A549 (cell line): ENCODE measurements at regions not wholly inside any gene's neighbourhood (a gene's known extent, or its start where the extent isn't known, plus 50 kb on each side); places are given as distances from the start of the nearest gene placed in this dataset.
"Not testable (repeated sequence)": the region's sequence is repeated elsewhere in the genome, so short reads cannot be mapped to it uniquely, and the experiment has no call there.

Experiments
- ATAC-seq, 2 experiments: fragments of 200-7000 bp in 1 of 2; fragments of >200 bp in 1 of 2; cut with Nextera tagmentation in 1 of 2; cut with Tn5 transposase in 1 of 2; 3 replicates each; pipeline versions ENCODE4 v1.8.0 to v1.9.1; 2018 to 2020; ENCODE audit warnings: mild to moderate bottlenecking in 1 of 2, moderate library complexity in 1 of 2
- CTCF ChIA-PET: fragments of 300-600 bp; sonication (Branson Sonifier 250); formaldehyde crosslinking; extraction: SDS; loops from one replicate; lab custom pipeline; 2021; ENCODE audit warnings: antibody characterized with exemption, inconsistent platforms; lab: Yijun Ruan, JAX
- POLR2A ChIA-PET: fragments of 350-600 bp; formaldehyde crosslinking; extraction: SDS; loops from one replicate; lab custom pipeline; 2021; ENCODE audit warnings: antibody characterized with exemption, inconsistent platforms; lab: Yijun Ruan, JAX
- DNase-seq, 2 experiments: peaks; one replicate each; pipeline versions ENCODE4 v3.0.0 to v3.0.0-alpha.2; 2011 to 2016; ENCODE audit warnings: low read depth in 1 of 2, low spot score in 1 of 2
- FAIRE-seq: peaks from 2 replicates; lab custom pipeline; 2011; peaks lifted over from hg19 to GRCh38; lab: Jason Lieb, UNC
- H3K27ac ChIP-seq, 2 experiments: fragments of >200 bp; sonication (Bioruptor Twin); formaldehyde crosslinking; 3 replicates each; pipeline ENCODE4 v1.5.1; 2016 to 2017
- H3K4me1 ChIP-seq: fragments of >200 bp; sonication (Bioruptor Twin); formaldehyde crosslinking; 3 replicates; pipeline ENCODE4 v1.6.1; 2016
- H3K4me2 ChIP-seq: fragments of >200 bp; sonication (Bioruptor Twin); formaldehyde crosslinking; 3 replicates; pipeline ENCODE4 v1.6.1; 2016
- H3K4me3 ChIP-seq: fragments of >200 bp; sonication (Bioruptor Twin); formaldehyde crosslinking; 3 replicates; pipeline ENCODE4 v1.5.1; 2016
- H3K9me3 ChIP-seq: fragments of >200 bp; sonication (Bioruptor Twin); formaldehyde crosslinking; 3 replicates; pipeline ENCODE4 v1.6.1; 2016
- ATOH8 ChIP-seq: fragments of 250-450 bp; sonication (Bioruptor Pico); IDR thresholded peaks from 2 replicates; pipeline ENCODE4 v1.5.0; 2020; ENCODE audit warnings: low read depth, mild to moderate bottlenecking, moderate library complexity
- E2F6 ChIP-seq: IDR thresholded peaks from 2 replicates; pipeline ENCODE4 v1.6.1; 2012; ENCODE audit warnings: low read depth, borderline replicate concordance
- EHF ChIP-seq: fragments of 250-450 bp; sonication (Bioruptor Pico); IDR thresholded peaks from 2 replicates; pipeline ENCODE4 v1.5.0; 2020; ENCODE audit warnings: mild to moderate bottlenecking
- EHMT2 ChIP-seq: fragments of 200-600 bp; sonication (generic); IDR thresholded peaks from 2 replicates; pipeline ENCODE4 v1.6.1; 2016; ENCODE audit warnings: antibody characterized with exemption, low read depth, mild to moderate bottlenecking, moderate library complexity
- ELK1 ChIP-seq: fragments of 150-350 bp; IDR thresholded peaks from 2 replicates; pipeline ENCODE4 v1.6.1; 2014; ENCODE audit warnings: low read depth, mild to moderate bottlenecking, low read length
- FOSL2 ChIP-seq, 2 experiments: fragments of 450-650 bp in 1 of 2; fragments of >200 bp in 1 of 2; sonication (Bioruptor Twin) in 1 of 2; formaldehyde crosslinking; IDR thresholded peaks; 2 replicates each; pipeline versions ENCODE4 v1.5.0 to v1.6.1; 2016 to 2020; ENCODE audit warnings: mild to moderate bottlenecking in 1 of 2, moderate library complexity in 1 of 2
- HEYL ChIP-seq: fragments of 250-450 bp; sonication (Bioruptor Pico); IDR thresholded peaks from 2 replicates; pipeline ENCODE4 v1.8.0; 2021; ENCODE audit warnings: mild to moderate bottlenecking, moderate library complexity
- HOXB5 ChIP-seq: fragments of 250-450 bp; sonication (Bioruptor Pico); IDR thresholded peaks from 2 replicates; pipeline ENCODE4 v1.5.0; 2020; ENCODE audit warnings: mild to moderate bottlenecking, moderate library complexity
- JUNB ChIP-seq: fragments of >200 bp; sonication (Bioruptor Twin); formaldehyde crosslinking; IDR thresholded peaks from 2 replicates; pipeline ENCODE4 v1.6.1; 2016
- KDM1A ChIP-seq: fragments of 200-600 bp; sonication (generic); IDR thresholded peaks from 2 replicates; pipeline ENCODE4 v1.6.1; 2016; ENCODE audit warnings: low read depth, mild to moderate bottlenecking
- MAFK ChIP-seq: fragments of 450-650 bp; IDR thresholded peaks from 2 replicates; pipeline ENCODE4 v1.6.1; 2014; ENCODE audit not compliant: partially characterized antibody
- NR3C1 ChIP-seq: fragments of >200 bp; sonication (Bioruptor Twin); formaldehyde crosslinking; IDR thresholded peaks from 3 replicates; pipeline ENCODE4 v1.6.1; 2017
- PHF8 ChIP-seq: fragments of 200-600 bp; sonication (generic); IDR thresholded peaks from 2 replicates; pipeline ENCODE4 v1.6.1; 2016; ENCODE audit warnings: low read depth, mild to moderate bottlenecking, antibody characterized with exemption, moderate library complexity, borderline replicate concordance
- RCOR1 ChIP-seq: fragments of 150-350 bp; IDR thresholded peaks from 2 replicates; pipeline ENCODE4 v1.6.1; 2014; ENCODE audit warnings: antibody characterized with exemption, low read length, low read depth
- REST ChIP-seq: fragments of 200-600 bp; sonication (generic); IDR thresholded peaks from 2 replicates; pipeline ENCODE4 v1.6.1; 2016; ENCODE audit warnings: antibody characterized with exemption, mild to moderate bottlenecking, moderate library complexity
- SMC3 ChIP-seq: fragments of >200 bp; sonication (Bioruptor Twin); formaldehyde crosslinking; IDR thresholded peaks from 3 replicates; pipeline ENCODE4 v1.6.1; 2018; ENCODE audit warnings: inconsistent platforms
- SREBF2 ChIP-seq: fragments of 450-650 bp; IDR thresholded peaks from 2 replicates; pipeline ENCODE4 v1.6.1; 2014; ENCODE audit warnings: mild to moderate bottlenecking, moderate library complexity
- WGBS: methylation state at CpG from one replicate; pipeline ENCODE4 v1.1.6; 2017; ENCODE audit errors: missing lambda C conversion rate; 5-methylcytosine and 5-hydroxymethylcytosine counted together

- no peak for TF ChIP-seq REST
- no peak for TF ChIP-seq E2F6
- no peak for TF ChIP-seq EHF
- TF ChIP-seq MAFK, result no peak
- no peak for TF ChIP-seq PHF8
- TF ChIP-seq RCOR1, result no peak
- no peak for TF ChIP-seq HOXB5 (CRISPR knock-in tag)
- TF ChIP-seq HEYL (CRISPR knock-in tag), result no peak
- no peak for TF ChIP-seq FOSL2 (IDR thresholded peaks at IDR 0.05)
- no peak for TF ChIP-seq FOSL2 (CRISPR knock-in tag; IDR thresholded peaks at IDR 0.05)
- TF ChIP-seq SMC3, result no peak
- no peaks in the 10 kb centered on the region for H3K4me1 ChIP-seq
- no peak for FAIRE-seq
These were observed 52.8 kb upstream of the IKZF1 start for GRCh38 chr7:50251765-50252164.

GRCh38 chr7:50246551-50246950 is 58.0 kb upstream of the IKZF1 start:
- TF ChIP-seq EHMT2 (no peak), ELK1 (no peak), JUNB (no peak), KDM1A (no peak), ATOH8 (CRISPR knock-in tag) (no peak), NR3C1 (no peak), REST (no peak), SREBF2 (no peak), HOXB5 (CRISPR knock-in tag) (no peak)
- Histone ChIP-seq H3K4me2 (no peak overlapping the region), H3K27ac (no peak overlapping the region), H3K4me3 (no peak overlapping the region), H3K9me3 (peaks cover 4% of the 10 kb centered on the region; the same call in 1 of the 3 replicates), H3K4me1 (no peaks in the 10 kb centered on the region)
- ChIA-PET CTCF (no interaction called here), POLR2A (no interaction called here)
- 0% methylated on average over 2 of the region's 2 CpGs for WGBS
- no peak for FAIRE-seq
- no peak for ATAC-seq
- DNase-seq, result no peak

More at GRCh38 chr7:50251765-50252164, 52.8 kb upstream of the IKZF1 start:
- H3K9me3 ChIP-seq, result peaks cover 4% of the 10 kb centered on the region; the same call in 1 of the 3 replicates
- ATAC-seq (no peak), DNase-seq (no peak)
- no peak overlapping the region for H3K4me2 ChIP-seq
- WGBS, result 15% methylated on average over 3 of the region's 3 CpGs
- no peak overlapping the region for H3K27ac ChIP-seq
- ChIA-PET CTCF (interaction anchor here (0.6 kb wide), 1 partner anchor 1385 kb away, joined by 3 read pairs; no protein-coding TSS in a partner anchor), POLR2A (no interaction called here)
- no peak overlapping the region for H3K4me3 ChIP-seq

GRCh38 chr7:50242111-50242510 is 62.4 kb upstream of the IKZF1 start:
- DNase-seq, POLR2A ChIA-PET, CTCF ChIA-PET, H3K27ac ChIP-seq, H3K4me3 ChIP-seq, FAIRE-seq, H3K4me1 ChIP-seq, H3K4me2 ChIP-seq, ATAC-seq, H3K9me3 ChIP-seq: not testable (repeated sequence)

GRCh38 chr7:50240699-50241098 is 63.8 kb upstream of the IKZF1 start:
- H3K9me3 ChIP-seq, ATAC-seq, POLR2A ChIA-PET, H3K4me3 ChIP-seq, H3K4me1 ChIP-seq, H3K27ac ChIP-seq, CTCF ChIA-PET, H3K4me2 ChIP-seq, DNase-seq, FAIRE-seq: not testable (repeated sequence)
